Activated B cell treated with CpG ODN at 0.5 μM for 24 hours (primary cell): ENCODE measurements at regions not wholly inside any gene's neighbourhood (a gene's known extent, or its start where the extent isn't known, plus 50 kb on each side); places are given as distances from the start of the nearest gene placed in this dataset.
A peak's percentile ranks its signal among the peaks of the same experiment; 100 is the strongest.
"Not testable (repeated sequence)": the region's sequence is repeated elsewhere in the genome, so short reads cannot be mapped to it uniquely, and the experiment has no call there.

ENCODE experiments used
- ATAC-seq: fragments of 200-7000 bp; cut with Tn5 transposase; one replicate; pipeline ENCODE4 v1.10.0; 2021; ENCODE audit warnings: low read depth, mild to moderate bottlenecking, moderate library complexity
- CTCF ChIA-PET: fragments of 350-600 bp; sonication (Branson Sonifier 250); formaldehyde crosslinking; loops from one replicate; lab custom pipeline; 2021; ENCODE audit warnings: antibody characterized with exemption; lab: Charles Lee
- POLR2A ChIA-PET: fragments of 350-600 bp; sonication (Branson Sonifier 250); formaldehyde crosslinking; loops from one replicate; lab custom pipeline; 2021; ENCODE audit warnings: antibody characterized with exemption; lab: Charles Lee
- DNase-seq: peaks from one replicate; pipeline ENCODE4 v3.0.0; 2022
- H3K27ac Mint-ChIP-seq: one replicate; pipeline ENCODE4 v1.8.0; 2020; ENCODE audit warnings: mixed read lengths
- H3K27me3 Mint-ChIP-seq: one replicate; pipeline ENCODE4 v1.8.0; 2021; ENCODE audit warnings: mixed read lengths
- H3K36me3 Mint-ChIP-seq: one replicate; pipeline ENCODE4 v1.8.0; 2021; ENCODE audit warnings: low read depth, mixed read lengths
- H3K4me1 Mint-ChIP-seq: one replicate; pipeline ENCODE4 v1.8.0; 2021; ENCODE audit warnings: mixed read lengths
- H3K4me3 Mint-ChIP-seq: one replicate; pipeline ENCODE4 v1.8.0; 2020; ENCODE audit warnings: mild to moderate bottlenecking, mixed read lengths
- H3K9me3 Mint-ChIP-seq: one replicate; pipeline ENCODE4 v1.8.0; 2020; ENCODE audit warnings: mixed read lengths
- intact Hi-C: fragments of 100-400 bp; cut with micrococcal nuclease; formaldehyde crosslinking; loops from one replicate; pipeline ENCODE4 v1.15.1; 2024

DNA sequence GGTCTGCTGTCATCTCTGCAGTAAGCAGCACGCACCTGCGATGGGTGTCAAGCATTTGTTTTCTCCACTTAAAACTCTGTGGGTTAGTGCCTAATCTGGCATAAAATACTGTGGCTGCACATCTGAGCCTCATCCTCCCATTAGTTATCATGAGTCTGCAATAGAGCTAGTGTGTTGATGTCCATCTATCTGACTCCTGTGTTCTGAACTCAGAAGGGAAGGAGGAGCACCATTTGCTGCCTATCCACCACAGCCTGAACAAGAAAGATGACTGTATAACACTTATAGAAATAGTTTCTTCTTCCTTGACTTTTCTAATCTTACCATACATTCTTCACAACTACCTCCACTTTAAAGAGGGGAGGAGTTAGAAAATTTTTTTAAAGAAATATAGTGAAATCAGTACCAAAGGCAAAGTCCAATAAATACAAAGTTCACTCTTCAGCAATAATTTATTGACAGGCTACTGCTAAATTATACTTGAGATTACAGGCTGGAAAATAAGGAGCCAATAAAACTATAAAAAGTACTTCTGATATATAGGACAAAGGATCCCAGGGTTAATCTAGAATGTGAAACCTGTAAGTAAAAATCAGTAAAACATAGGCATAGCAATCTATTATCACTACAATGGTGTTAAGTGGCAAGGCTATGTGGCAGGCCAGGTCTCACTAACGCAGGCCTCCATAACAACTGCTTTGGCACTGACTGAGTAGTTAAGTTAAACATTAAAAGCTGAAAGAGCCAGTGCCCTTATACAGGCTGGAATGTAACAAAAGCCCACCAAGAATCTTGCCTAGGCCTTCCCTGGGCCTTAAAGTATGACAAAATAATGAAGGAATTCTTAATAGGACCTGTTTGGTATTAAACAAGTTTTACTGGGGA lies 70.2 kb downstream of the LGALS9C start:
- CTCF ChIA-PET, intact Hi-C loops, H3K27me3 Mint-ChIP-seq, ATAC-seq, H3K9me3 Mint-ChIP-seq, H3K36me3 Mint-ChIP-seq, H3K27ac Mint-ChIP-seq, H3K4me1 Mint-ChIP-seq, POLR2A ChIA-PET, H3K4me3 Mint-ChIP-seq, DNase-seq: not testable (repeated sequence)

- ATAC-seq, H3K27me3 Mint-ChIP-seq, H3K36me3 Mint-ChIP-seq, DNase-seq, H3K4me3 Mint-ChIP-seq, CTCF ChIA-PET, POLR2A ChIA-PET, H3K4me1 Mint-ChIP-seq, intact Hi-C loops, H3K9me3 Mint-ChIP-seq, H3K27ac Mint-ChIP-seq: not testable (repeated sequence)
Measured at GRCh38 chr17:18557086-18557485, 80.5 kb downstream of the LGALS9C start.

- H3K36me3 Mint-ChIP-seq, POLR2A ChIA-PET, CTCF ChIA-PET, H3K9me3 Mint-ChIP-seq, H3K27me3 Mint-ChIP-seq, intact Hi-C loops, H3K4me1 Mint-ChIP-seq: not testable (repeated sequence)
- DNase-seq = peak; percentile 43
- ATAC-seq = peak; percentile 91
- Mint-ChIP-seq H3K4me3 (peak overlapping the region; percentile 76), H3K27ac (peak overlapping the region; percentile 42)
Measured at GRCh38 chr17:18563381-18564098, 80.7 kb downstream of the TBC1D28 start.

DNA sequence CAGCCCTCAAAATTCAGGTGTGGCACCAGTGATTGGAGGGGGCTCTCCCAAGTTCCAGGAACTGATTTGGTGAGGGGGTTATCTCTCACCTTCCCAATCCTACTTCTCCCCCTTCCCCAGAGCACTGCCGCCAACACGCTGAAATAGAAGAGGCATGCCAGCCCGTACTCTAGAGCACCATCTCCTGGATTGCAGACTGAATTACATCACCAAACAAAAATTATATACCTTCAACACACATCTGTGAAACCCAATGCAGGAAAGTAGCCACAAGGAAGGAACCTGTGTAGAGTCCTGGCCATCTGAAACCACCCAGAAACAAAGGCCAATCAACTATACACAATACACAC lies 80.1 kb downstream of the TBC1D28 start:
- not testable (repeated sequence) for H3K9me3 Mint-ChIP-seq
- peak overlapping the region; percentile 42 for H3K27ac Mint-ChIP-seq

GRCh38 chr17:18568108-18568995 lies 75.8 kb downstream of the TBC1D28 start:
- H3K4me1 Mint-ChIP-seq, H3K4me3 Mint-ChIP-seq, POLR2A ChIA-PET, H3K9me3 Mint-ChIP-seq, intact Hi-C loops, H3K27me3 Mint-ChIP-seq, H3K36me3 Mint-ChIP-seq, DNase-seq, H3K27ac Mint-ChIP-seq, ATAC-seq, CTCF ChIA-PET: not testable (repeated sequence)

More for the DNA sequence above, 80.1 kb downstream of the TBC1D28 start:
- H3K4me1 Mint-ChIP-seq, H3K36me3 Mint-ChIP-seq, H3K27me3 Mint-ChIP-seq, DNase-seq, POLR2A ChIA-PET, intact Hi-C loops, CTCF ChIA-PET: not testable (repeated sequence)
- peak; percentile 85 for ATAC-seq
- H3K4me3 Mint-ChIP-seq = peak overlapping the region; percentile 76

DNA sequence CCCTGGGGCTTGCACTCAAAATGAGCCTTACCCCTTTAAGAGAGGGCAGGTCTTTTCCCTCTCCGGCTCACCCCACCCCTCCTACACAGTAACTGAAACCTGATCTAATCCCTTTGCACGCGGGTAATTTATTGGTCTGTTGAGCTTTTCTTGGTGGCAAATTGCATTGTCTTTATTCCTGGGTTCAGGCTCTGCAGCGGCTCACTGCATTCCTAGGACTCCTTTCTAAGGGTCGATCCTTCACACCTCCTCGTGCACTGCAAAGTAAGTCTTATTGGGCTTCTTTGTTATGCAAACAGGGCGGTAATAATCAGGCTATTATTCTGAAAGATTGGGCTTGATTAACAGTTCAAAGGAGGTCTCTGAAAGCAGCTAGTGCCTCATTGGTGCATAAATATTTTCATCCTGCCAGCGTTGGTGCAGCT lies 74.7 kb downstream of the TBC1D28 start:
- H3K4me3 Mint-ChIP-seq, DNase-seq, H3K27me3 Mint-ChIP-seq, H3K36me3 Mint-ChIP-seq, H3K9me3 Mint-ChIP-seq, intact Hi-C loops, POLR2A ChIA-PET, H3K4me1 Mint-ChIP-seq, H3K27ac Mint-ChIP-seq, ATAC-seq, CTCF ChIA-PET: not testable (repeated sequence)

- H3K9me3 Mint-ChIP-seq, H3K4me3 Mint-ChIP-seq, H3K27me3 Mint-ChIP-seq, H3K36me3 Mint-ChIP-seq, intact Hi-C loops, DNase-seq, H3K4me1 Mint-ChIP-seq, CTCF ChIA-PET, ATAC-seq, H3K27ac Mint-ChIP-seq, POLR2A ChIA-PET: not testable (repeated sequence)
Measured at GRCh38 chr17:18572536-18572935, 71.7 kb downstream of the TBC1D28 start.

DNA sequence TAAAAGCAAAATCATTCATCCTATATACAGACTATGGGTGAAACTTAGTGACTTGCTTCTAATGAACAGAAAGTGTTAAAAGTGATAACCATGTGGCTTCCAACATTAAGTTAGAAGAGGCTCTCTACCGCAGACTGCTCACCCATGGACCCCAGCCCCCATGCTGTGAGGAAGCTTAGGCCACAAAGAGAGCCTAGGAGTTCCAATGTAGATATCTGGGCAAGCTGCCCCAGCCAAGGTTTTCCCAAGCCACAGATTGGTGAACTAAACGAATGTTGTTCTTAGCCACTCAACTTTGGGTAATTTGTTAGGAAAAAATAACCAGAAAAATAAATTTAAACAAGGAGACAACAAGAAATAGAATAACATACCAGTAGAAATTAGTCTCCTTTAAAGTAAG lies 70.1 kb downstream of the TBC1D28 start:
- CTCF ChIA-PET, ATAC-seq, POLR2A ChIA-PET: not testable (repeated sequence)

More for the DNA sequence above, 70.1 kb downstream of the TBC1D28 start:
- H3K4me1 Mint-ChIP-seq, H3K27me3 Mint-ChIP-seq, H3K4me3 Mint-ChIP-seq, DNase-seq, intact Hi-C loops, H3K36me3 Mint-ChIP-seq, H3K27ac Mint-ChIP-seq, H3K9me3 Mint-ChIP-seq: not testable (repeated sequence)
